ENCODE measurements at regions not wholly inside any gene's neighbourhood (a gene's known extent, or its start where the extent isn't known, plus 50 kb on each side); places are given as distances from the start of the nearest gene placed in this dataset.
A peak's percentile ranks its signal among the peaks of the same experiment; 100 is the strongest.

DNA sequence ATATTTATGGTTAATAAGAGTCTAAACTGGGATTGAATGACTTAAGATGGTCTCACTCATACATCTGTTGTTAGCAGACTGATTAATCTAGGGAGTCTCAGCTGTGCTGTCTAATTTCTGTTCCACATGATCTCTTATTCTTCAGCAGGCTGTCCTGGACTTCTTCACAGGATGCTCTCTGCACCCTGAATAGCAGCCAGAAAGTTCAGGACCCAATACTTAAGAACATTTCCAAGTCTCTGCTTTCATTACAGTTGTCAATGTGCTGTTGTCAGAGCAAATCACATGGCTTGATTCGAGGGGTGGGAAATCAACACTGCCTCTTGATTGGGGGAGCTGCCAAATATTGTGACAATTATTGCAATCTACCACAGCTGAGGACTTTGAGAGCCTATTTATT lies 627.1 kb upstream of the SLC8A1 start:
- no peak for DNase-seq

DNA sequence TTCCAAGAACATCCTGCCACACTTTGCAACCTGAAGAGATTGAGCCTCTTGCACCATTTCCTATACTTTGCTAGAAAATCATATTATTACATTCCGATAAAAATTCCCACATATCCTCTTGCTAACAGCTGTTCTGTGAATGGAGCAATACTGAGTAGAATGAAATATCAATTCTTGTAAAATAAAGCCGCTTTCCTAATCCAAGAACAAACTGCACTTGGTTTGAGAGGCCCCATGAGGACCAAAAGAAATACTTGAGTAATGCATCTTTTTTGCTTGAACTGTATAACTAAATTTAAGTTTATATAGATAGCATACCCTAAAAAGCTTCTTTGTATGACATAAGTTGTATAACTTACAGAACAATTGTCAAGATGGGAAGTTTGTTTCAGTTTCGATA lies 632.4 kb upstream of the SLC8A1 start:
- no peak for DNase-seq

DNA sequence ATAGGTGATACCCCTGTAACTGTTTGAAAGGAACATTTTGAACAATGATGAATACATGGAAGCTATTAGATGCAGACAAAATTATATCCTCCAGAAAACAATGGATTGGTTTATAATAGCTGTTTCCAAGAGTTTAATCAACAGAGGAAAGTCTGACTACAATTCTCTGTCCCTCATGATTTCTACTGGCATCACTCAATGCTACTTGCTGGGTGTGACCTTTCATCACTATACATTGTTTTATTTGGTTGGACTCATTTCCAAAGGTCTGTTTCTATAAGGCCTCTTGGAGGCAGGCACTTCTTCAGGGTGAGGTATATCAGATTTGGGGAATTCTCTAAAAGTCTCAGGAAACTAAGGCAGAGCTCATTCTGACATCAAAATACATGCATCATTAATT lies 636.1 kb upstream of the SLC8A1 start:
- no peak for DNase-seq

DNA sequence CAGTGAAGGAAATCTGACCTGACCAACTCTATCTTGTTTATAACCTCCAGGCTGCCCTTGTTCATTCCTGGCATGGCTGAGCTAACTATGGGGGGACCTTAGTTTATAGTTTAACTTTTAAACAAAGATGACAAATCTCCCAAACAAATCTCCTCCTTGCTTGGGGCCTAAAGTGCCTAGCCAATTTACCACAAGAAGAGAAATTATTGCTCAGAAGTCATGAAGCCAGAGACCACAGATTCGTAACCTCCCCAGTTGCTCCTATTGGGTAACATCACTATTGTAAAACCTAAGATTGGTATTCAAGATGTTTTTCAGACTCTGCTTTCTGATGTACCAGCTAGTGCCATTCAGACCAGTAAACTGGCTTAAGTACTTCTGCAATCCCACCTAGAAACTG lies 649.4 kb upstream of the SLC8A1 start:
- DNase-seq = no peak

DNA sequence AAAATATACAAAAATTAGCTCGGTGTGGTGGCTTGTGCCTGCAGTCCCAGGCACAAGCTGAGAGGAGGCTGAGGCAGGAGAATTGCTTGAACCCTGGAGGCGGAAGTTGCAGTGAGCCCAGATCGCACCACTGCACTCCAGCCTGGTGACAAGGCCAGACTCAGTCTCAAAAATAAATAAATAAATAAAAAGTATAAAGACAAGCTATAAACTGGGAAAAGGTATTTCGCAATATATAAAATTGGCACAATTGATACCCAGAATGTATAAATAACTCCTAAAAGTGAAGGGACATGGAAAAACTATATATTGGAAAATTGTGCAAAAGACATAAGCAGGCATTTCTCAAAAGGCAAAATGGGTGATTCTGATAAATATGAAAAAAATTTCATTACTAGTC lies 657.9 kb upstream of the SLC8A1 start:
- DNase-seq = no peak

DNA sequence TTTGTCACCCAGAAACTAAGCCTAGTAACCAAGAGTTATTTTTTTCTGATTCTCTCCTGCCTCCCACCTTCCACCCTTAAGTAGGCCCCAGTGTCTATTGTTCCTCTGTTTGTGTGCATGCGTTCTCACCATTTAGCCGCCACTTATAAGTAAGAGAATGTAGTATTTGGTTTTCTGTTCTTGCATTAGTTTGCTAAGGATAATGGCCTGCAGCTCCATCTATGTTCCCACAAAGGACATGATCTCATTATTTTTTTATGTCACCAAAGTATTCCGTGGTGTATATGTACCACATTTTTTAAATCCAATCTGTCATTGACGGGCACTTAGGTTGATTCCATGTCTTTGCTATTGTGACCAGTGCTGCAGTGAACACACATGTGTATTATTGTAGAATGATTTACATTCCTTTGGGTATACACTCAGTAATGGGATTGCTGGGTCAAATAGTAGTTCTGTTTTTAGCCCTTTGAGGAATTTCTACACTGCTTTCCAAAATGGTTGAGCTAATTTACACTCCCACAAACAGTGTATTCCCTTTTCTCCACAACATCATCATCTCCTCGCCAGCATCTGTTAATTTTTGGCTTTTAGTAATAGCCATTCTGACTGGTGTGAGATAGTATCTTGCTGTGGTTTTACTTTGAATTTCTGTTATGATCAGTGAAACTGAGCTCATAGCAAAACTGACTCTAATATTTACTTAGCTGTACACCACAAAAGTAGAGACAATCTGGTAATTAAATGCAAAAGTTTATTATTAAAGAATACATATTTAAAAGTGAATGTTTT lies 660.1 kb upstream of the SLC8A1 start:
- peak; percentile 11 for DNase-seq

DNA sequence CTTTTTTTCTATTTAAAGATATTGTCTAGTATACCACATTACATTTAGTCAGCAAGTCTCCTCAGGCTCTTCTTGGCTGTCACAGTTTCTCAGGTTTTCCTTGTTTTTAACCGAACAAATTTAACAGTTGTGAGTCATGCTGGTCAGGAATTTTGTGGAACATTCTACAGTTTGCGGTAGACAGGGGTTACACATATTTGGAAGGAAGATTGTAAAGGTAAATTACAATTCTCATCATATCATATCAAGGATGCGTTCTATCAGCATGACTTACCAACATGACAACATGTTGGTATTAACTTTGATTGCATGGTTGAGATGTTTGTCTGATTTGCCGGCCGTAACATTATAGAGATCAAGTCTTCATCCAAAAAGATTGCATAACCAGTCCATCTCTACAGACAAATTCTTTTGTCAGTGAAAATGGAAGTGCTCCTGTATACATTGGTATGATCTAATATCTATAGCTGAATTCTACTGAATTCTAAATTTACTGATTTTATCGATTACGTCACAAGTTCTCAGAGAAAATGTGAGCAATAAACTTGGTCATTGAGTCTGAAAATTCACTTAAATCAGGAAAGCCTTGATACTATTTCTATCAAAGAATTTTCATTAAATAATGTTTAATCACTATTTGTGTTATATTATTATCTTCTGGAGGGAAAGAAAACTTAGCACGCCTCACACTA lies 664.4 kb upstream of the SLC8A1 start:
- no peak for DNase-seq

DNA sequence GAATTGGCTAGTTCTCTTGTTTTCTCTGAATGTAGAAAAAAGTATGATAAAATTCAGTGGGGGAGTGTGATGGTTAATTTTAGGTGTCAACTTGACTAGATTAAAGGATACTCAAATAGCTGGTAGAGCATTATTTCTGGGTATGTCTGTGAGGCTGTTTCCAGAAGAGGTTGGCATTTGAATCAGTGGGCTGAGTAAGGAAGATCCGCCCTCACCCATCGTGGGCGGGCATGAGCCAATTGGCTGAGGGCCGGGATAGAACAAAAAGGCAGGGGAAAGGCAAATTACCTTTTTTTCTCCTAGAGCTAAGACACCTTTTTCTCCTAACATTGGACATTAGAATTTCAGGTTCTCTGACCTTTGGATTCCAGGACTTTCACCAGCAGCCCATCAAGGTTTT lies 667.6 kb upstream of the SLC8A1 start:
- no peak for DNase-seq

DNA sequence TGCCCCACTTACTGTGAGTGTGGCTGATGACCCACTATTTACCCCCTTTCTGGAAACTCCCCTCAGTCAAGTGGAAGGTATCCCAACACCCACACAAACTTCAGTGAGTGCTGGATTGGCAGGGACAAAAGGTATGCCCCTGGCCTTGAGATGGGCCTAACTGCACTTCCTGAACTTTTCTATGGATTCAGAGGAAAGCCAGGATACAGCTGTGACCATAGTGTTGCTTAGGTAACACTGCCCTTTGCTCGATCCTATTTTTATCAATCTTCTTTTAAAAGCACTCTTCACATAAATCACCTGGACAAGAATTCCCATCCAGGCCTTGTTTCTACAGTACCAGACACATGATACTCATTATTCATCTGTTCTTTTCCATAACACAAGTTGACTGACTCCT lies 671.5 kb upstream of the SLC8A1 start:
- no peak for DNase-seq

DNA sequence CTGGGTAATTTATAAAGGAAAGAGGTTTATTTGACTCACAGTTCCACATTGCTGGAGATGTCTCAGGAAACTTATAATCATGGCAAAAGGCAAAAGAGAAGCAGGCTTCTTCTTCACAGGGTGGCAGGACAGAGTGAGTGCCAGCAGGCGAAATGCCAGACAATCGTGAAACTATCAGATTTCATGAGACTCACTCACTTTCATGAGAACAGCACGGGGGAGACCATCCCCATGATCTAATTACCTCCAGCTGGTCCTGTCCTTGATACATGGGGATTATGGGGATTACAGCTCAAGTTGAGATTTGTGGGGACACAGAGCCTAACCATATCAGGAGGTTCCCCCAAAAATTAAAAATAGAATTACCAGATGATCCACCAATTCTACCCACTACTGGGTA lies 675.5 kb upstream of the SLC8A1 start:
- DNase-seq = no peak

DNA sequence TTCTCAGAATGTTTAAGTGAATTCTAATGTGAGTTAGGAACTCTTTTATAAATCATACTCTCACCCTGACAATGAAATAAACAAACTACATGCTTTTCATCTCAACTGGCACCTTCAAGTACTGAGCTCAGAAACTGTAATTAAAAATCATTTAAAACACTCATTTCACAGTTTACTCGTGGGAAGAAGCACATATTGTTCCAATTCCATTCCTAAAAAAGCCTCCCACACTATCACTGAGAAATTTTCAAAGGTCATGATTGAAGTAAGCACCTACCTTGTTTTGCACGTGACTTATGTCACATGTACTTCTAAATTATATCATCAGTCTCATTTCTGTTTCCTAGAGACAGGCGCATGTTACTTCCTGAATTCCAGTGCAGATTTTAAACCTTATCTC lies 678.1 kb upstream of the SLC8A1 start:
- DNase-seq = no peak

DNA sequence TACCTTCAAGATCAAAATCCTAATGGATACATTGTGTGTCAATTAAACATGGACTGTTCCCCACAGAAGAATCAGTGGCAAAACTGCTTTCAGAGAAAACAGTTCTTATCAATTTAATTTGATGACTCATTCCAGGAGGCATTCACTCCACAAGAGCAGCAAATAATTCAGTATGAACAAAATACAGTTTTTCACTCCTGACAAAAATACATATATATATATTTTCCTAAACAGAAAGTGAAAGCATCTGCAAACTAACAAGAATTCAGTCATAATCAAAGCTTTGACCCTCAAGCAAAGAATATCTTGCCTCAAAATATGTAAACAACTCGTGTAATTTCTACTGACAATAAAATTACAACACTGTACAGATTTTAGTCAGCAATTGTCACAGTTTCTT lies 685.1 kb upstream of the SLC8A1 start:
- DNase-seq = no peak

DNA sequence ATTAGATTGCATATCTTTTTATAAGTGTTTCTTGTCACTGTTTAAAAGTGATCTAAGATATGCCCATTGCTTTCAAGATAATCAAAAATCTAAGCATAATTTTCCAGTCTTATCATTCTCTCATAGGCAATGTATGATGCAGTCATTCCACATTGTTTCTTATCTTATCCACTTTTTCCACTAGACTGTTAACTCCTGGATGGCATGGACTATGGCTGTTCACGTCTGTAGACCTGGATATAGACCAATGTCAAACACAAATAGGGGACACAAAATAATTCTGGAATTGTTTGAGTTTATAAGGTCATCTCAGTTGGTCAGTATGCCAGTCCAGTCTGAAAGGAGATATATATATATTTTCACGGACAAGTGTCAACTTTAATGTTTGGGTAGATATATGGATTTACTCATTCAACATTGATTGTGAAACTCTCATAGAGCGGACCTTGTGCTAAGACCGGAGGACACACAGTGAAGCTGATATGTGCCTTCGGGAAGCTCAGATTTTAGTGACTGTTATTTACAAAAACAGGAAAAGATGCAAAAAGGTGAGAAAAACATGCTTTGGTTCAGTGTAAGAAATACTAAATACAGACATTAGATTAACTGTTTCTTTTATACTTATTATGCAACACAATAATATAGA lies 689.4 kb upstream of the SLC8A1 start:
- no peak for DNase-seq

DNA sequence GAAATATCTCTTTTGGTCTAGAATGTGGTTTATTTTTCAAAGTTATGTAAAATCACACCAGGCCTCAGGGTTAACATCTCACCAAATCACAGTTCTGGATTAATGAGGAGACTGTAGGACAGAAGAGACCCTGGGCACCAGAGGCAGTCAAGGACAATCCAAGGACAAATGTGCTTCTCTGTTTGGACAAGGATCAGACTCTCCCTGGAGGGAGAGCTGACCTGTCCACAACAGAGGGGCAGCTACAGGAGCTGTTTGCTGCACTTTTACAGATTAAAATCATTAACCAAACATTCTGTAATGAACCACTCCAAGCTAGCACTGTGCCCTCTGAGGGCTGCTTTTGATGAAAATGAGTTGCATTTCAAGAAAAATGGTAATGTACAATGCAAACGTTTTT lies 690.6 kb upstream of the SLC8A1 start:
- DNase-seq = peak; percentile 42

DNA sequence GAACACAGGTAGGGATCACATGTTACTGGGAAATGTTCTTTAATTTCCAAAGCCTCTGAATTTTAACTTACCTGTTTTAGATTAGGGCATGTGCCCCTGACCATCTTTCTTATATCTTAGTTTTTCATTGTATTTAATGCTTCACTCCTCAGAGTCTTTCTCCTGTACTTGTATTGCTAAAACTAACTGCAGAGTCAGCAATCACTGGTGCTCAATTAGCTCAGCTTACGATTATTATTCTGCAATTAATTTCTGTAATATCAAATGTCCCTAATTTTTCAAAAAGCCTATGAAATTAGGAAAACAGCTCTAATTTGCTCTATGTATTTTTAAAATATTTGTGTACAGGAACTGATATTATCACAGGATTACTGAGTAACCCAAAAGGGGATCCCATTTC lies 693.2 kb upstream of the SLC8A1 start:
- no peak for DNase-seq

DNA sequence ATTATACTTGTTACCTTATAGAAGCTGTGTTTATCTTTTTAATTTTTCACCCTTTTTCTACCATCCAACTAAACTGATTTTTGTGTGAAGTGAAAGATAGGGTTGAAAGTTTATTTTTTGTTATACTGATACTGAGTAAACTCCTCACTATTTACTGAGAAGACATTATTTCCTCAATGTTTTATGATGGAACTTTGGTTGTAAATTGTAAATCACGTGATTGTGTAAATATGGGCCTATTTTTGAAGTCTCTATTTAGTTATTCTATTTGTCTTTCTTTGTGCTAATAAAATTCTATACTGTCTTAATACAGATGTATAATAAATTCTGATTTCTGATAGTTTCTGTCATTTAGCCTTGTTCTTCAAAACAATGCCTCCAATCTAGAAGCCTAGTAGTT lies 697.2 kb upstream of the SLC8A1 start:
- no peak for DNase-seq

DNA sequence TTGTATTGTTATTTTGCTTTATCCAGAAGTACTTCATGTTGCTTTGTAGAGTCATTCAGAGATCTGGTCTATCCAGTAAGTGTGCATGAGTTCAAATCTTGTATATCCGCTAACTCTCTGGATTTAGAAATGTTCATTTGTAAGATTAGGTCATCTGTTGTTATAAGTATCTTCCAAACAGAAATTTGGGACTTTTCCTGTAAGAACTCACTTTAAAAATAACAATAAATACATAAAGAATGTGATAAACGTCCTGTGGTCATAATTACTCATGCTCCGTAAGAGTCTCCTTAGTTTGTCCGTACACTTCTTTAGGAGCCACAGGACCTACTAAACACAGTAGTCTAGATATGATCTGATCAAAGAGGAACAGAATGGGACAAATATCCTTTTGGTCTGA lies 699.9 kb upstream of the SLC8A1 start:
- DNase-seq = no peak

DNA sequence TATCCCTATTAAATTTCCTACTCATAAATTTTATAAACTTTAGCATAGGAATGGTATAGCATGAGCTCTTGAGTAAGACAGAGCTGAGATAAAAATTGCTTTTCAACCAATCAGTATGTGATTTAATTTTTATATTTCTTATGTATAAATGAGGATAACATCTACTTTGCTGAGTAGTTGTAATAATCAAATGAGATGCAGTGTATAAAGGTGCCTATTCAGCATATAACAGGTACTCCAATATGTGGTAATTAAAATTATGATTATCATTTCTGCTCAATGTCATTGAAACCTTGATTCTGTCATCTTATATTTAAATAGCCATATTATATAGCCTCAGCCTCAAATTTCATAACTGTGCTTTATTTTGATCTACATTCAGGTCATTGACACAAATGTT lies 700.4 kb upstream of the SLC8A1 start:
- no peak for DNase-seq

DNA sequence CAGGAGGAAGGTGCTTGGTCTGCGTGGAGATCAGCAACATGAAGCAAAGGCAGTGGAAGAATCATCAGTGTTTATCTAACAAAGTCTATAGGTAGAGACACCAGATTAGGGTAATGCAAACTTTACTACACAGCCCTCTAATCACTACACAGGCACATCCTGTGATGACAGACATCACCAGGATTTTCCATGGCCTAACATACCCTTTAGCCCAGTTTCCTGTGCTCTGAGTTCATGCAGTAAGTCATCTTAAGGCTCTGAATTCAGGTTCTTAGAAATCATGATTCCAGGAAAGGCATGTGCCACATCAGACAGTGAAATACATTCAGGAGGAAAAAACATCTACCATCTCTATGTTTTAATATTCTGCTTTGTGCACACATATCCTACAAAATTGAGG lies 708.5 kb upstream of the SLC8A1 start:
- no peak for DNase-seq

DNA sequence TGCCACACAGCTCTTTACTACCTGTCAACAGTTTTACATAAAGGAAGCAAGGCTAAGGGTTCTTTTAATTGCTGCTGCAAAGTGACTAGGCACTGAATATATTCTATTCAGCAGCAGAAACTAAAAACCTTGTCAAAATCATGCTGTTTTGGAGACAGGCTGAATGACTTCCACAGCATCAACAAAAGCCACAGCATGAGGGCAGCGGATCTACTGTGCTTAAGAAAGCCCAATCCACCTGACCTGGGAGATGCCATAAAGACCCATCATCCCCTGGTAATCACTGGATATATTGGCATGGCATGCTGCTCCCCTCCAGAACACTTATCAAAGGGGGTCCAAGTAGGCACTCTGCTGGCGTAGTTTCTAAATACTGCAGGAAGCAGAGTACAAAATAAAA lies 715.1 kb upstream of the SLC8A1 start:
- DNase-seq = no peak

DNA sequence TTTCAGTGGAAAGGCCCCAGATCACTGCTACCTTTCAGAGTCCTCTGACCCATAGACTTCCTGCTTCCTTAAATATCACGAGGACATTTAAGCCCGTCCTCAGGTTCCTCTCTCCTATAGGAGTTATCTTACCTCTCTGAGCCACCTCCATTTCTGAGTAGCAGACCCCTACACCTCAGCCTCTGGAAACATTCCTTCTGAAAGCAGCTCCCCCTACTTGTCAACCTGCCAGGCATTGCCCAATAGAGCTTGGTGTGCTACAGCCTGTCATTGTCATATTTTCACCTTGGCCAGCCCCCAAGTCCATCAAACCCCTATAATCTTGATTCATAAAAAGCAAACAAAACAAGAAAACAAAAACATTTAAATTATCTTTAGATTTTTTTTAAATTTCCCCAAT lies 717.9 kb upstream of the SLC8A1 start:
- no peak for DNase-seq

DNA sequence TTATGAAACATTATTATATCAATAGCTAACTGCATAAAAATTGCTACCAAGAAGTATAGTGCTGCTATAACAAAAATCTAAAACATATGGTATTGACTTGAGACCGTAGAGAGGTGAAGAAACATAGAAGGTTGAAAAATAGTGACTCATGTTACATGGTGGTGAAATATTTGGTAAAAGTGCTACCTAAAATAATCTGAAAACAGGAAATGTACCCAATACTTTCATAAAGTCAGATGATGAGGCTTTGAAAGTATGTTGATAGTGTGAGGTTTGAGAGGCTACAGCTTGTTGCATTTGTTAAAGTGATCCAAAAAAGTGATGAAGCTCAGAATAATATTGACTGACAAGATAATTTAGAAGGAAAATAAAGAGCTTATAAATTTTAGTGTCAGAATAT lies 718.7 kb upstream of the SLC8A1 start:
- DNase-seq = no peak

DNA sequence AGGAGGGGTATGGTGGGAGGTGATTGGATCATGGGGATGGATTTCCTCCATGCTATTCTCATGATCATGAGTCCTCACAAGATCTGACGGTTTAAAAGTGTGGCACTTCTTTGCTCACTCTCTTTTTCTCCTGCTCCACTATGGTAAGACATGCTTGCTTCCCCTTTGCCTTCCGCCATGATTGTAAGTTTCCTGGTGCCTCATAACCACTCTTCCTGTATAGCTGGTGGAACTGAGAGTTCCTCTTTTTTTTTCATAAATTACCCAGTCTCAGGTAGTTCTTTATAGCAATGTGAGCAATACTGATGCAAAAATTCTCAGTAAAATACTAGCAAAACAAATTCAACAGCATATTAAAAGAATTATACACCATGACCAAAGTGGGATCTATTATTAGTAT lies 728.5 kb upstream of the SLC8A1 start:
- no peak for DNase-seq

DNA sequence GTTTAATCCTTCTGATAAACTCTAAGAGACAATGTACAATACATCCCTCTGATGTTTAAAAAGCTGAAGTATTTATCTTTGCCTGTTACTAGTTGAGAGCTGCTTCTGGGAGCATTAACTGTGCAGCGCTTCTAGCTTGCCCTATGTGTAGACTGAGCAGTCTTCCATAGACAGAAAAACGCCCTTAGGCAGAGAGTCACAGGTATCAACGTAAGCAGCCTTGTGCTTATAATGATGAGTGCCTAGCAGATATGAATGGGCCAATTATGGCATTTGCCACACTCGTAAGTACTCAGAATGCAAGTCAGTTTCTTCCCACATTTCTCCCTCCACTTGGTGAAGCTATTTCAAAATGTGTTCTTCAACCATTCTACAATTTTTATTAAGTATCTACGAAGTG lies 731.1 kb upstream of the SLC8A1 start:
- peak; percentile 47 for DNase-seq
